AG08396 (cell line): ENCODE measurements at regions not wholly inside any gene's neighbourhood (a gene's known extent, or its start where the extent isn't known, plus 50 kb on each side); places are given as distances from the start of the nearest gene placed in this dataset.
"Not testable (repeated sequence)": the region's sequence is repeated elsewhere in the genome, so short reads cannot be mapped to it uniquely, and the experiment has no call there.

Source experiments
- DNase-seq: peaks from one replicate; pipeline ENCODE4 v3.0.0; 2012; ENCODE audit warnings: low spot score, mixed read lengths

GRCh38 chr5:75002271-75002670 lies 50.1 kb downstream of the GCNT4 start:
- no peak for DNase-seq

DNA sequence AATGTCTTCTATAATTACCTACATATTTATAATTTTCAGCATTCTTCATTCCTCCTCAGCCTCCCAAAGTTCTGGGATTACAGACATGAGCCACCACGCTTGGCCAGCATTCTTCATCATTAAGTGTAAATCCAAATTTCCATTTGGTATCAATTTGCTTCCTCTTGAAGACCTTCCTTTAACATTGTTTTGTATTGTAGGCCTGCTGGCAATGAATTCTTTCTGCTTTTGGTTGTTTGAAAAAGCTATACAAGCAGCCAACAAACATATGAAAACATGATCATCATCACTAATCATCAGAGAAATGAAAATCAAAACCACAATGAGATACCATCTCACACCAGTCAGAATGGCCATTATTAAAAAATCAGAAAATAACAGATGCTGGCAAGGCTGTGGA lies 56.4 kb downstream of the GCNT4 start:
- DNase-seq, result no peak

DNA sequence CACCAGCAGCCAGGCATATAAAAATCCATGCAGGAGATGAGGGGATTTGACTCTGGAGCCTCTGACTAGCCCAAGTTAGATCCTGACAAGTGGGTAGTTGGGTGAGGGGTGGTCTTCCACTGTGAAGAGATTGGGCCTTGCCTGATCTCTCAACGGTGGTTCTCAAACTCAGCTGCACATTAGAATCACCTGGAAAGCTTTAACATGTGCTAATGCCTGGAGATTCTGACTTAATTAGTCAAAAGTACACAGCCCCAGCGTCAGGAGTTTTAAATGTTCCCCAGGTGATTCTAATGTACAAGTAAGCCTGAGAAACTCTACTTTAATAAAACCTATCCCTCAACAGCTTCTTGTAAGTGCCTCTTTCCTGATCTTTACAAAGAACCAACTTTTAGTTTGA lies 57.5 kb downstream of the GCNT4 start:
- DNase-seq, result no peak

GRCh38 chr5:74993743-74994142 lies 58.6 kb downstream of the GCNT4 start:
- DNase-seq, result no peak

DNA sequence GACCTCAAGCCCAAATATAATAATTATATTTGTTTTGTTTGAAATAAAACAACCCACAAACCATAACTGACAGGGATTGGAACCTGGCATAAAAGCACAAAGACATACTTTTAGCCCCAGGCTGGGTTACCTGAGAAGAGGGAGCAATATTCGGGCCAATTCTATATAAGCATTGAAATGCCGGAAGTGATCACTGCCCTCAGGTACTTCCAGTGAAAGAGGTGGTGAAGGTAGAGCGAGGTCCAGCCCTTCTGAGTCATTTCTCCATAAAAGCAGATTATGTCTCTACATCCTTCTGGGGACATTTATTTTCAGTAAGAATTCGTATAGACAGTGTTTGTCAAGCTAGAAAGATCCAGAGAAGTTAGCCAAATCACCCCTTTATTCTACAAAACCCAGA lies 59.6 kb downstream of the GCNT4 start:
- DNase-seq, result no peak

GRCh38 chr5:74991522-74991921 lies 60.8 kb downstream of the GCNT4 start:
- no peak for DNase-seq

- DNase-seq, result no peak
Observed at GRCh38 chr5:74990194-74990593, 62.2 kb downstream of the GCNT4 start.

GRCh38 chr5:74988273-74988983 lies 63.9 kb downstream of the GCNT4 start:
- DNase-seq, result no peak

DNA sequence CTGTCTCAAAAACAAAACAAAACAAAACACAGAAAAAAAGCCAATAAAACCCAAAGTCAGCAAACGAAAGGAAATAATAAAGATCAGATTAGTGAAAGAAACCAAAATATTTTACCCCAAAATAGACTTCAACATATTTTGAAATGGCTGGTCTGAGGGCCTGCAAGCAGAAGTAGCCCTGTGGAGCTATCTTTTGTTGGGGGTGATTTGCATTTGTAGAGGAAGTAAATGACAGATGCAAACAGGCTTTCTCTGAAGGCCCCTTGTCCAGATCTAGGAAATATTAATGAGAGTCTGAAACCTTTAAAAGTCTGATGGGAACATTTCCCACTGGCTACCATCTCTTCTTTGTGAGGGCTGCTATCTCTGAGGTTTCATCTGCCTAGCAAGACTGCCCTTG lies 74.0 kb downstream of the GCNT4 start:
- DNase-seq, result no peak

- DNase-seq, result no peak
Observed at GRCh38 chr5:74977471-74977870, 74.9 kb downstream of the GCNT4 start.

DNA sequence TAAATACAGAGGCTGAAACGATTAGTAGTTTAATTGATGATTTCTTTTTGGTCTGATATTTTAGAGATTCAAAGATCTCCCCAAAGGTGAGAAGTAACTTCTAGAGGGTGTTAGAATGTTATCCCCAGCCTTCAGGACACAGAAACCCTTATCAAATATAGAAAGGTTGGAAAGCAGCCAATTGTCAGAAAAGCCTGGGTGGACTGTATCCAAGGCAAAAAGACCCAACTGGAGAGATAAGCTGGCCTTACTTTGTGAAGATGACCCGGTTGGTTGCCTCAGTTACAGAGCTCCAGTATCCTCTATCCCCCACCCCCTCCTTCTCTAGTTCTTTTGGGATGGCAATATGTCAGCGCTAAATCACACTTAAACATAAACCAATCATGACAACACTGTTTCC lies 75.7 kb downstream of the GCNT4 start:
- no peak for DNase-seq

- DNase-seq, result no peak
Observed at GRCh38 chr5:74975582-74975981, 76.8 kb downstream of the GCNT4 start.

- DNase-seq, result no peak
Observed at GRCh38 chr5:74974451-74975091, 77.8 kb downstream of the GCNT4 start.

GRCh38 chr5:74973694-74974093 lies 78.7 kb downstream of the GCNT4 start:
- no peak for DNase-seq

DNA sequence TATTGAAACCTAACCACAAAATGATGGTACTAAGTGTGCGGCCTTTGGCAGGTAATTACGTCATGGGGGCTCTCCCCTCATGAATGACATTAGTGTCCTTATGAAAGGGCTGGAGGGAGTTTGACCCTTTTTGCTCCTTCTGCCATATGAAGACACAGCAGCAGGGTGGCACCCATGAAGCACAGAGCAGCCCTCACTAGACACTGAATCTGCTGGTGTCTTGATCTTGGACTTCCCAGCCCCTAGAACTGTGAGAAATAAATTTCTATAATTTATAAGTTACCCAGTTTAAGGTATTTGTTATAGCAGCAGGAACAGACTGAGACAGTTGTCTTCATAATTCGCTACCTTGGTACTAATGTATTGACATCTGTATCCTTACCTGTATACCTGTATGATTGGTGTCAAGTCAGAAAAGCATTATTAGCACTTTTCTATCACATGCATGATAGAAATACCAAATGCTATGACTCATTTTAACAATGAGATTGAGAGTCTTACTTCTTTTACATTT lies 80.4 kb downstream of the GCNT4 start:
- DNase-seq, result no peak

DNA sequence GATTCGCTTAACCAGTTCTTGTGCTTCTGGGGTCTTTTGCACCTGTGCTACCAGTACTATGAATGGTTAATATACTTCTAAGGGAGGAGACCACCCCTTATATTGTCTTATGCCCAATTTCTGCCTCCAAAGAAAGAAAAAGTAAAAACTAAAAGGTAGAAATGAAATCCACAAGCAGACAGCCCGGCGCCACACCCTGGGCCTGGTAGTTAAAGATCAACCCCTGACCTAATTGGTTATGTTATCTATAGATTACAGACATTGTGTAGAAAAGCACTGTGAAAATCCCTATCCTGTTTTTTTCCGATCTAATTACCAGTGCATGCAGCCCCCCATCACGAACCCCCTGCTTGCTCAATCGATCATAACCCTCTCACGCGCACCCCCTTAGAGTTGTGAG lies 81.5 kb downstream of the GCNT4 start:
- DNase-seq, result not testable (repeated sequence)

- DNase-seq, result no peak
Observed at GRCh38 chr5:74969726-74970125, 82.6 kb downstream of the GCNT4 start.

GRCh38 chr5:74966141-74967026 lies 86.0 kb downstream of the GCNT4 start:
- no peak for DNase-seq

DNA sequence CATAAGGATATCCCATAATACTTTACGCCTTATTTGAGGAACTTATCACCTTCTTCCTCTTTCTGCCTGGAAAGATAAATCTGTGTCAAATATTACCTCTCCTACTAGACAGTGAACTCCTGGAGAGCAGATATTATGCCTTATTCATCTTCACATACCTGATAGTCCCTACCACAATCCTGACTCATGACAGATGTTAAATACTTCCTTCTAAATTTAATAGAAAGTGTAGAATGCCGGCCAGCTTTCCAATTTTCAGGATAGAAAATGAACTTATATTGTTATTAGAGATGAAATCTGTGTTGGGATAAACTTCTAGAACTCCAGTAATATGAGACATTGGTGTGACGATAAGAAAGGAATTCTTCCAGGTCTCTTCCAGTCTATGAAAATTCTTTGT lies 89.0 kb downstream of the GCNT4 start:
- DNase-seq, result no peak

- DNase-seq, result no peak
Observed at GRCh38 chr5:74957906-74958305, 91.7 kb upstream of the FAM169A start.

GRCh38 chr5:74957029-74957784 lies 91.0 kb upstream of the FAM169A start:
- no peak for DNase-seq

- DNase-seq, result no peak
Observed at GRCh38 chr5:74956278-74956677, 90.1 kb upstream of the FAM169A start.
